ENCODE measurements at regions not wholly inside any gene's neighbourhood (a gene's known extent, or its start where the extent isn't known, plus 50 kb on each side); places are given as distances from the start of the nearest gene placed in this dataset.
"Not testable (repeated sequence)": the region's sequence is repeated elsewhere in the genome, so short reads cannot be mapped to it uniquely, and the experiment has no call there.

- ATAC-seq: no peak
Observed at GRCh38 chr17:16888413-16889087, 83.4 kb downstream of the TNFRSF13B start.

- no peak for ATAC-seq
Observed at GRCh38 chr17:16887523-16888095, 84.3 kb downstream of the TNFRSF13B start.

GRCh38 chr17:16886655-16887322, 85.1 kb downstream of the TNFRSF13B start:
- ATAC-seq: no peak

GRCh38 chr17:16885204-16885603, 86.7 kb downstream of the TNFRSF13B start:
- not testable (repeated sequence) for ATAC-seq

- ATAC-seq: not testable (repeated sequence)
Observed at GRCh38 chr17:16882926-16883265, 89.0 kb downstream of the TNFRSF13B start.

GRCh38 chr17:16882243-16882925, 89.5 kb downstream of the TNFRSF13B start:
- no peak for ATAC-seq

GRCh38 chr17:16881239-16881924, 90.5 kb downstream of the TNFRSF13B start:
- ATAC-seq: no peak

- ATAC-seq: no peak
Observed at GRCh38 chr17:16880843-16881230, 91.1 kb downstream of the TNFRSF13B start.

GRCh38 chr17:16880121-16880842, 91.6 kb downstream of the TNFRSF13B start:
- no peak for ATAC-seq

- no peak for ATAC-seq
Observed at GRCh38 chr17:16879686-16880085, 92.2 kb downstream of the TNFRSF13B start.

GRCh38 chr17:16878606-16879005, 93.3 kb downstream of the TNFRSF13B start:
- ATAC-seq: no peak

- no peak for ATAC-seq
Observed at GRCh38 chr17:16878084-16878483, 93.8 kb downstream of the TNFRSF13B start.

- ATAC-seq: no peak
Observed at GRCh38 chr17:16877099-16877498, 94.8 kb downstream of the TNFRSF13B start.

GRCh38 chr17:16875662-16876061, 96.3 kb downstream of the TNFRSF13B start:
- ATAC-seq: no peak

- ATAC-seq: not testable (repeated sequence)
Observed at GRCh38 chr17:16874216-16874615, 97.7 kb downstream of the TNFRSF13B start.

GRCh38 chr17:16873174-16874035, 98.5 kb downstream of the TNFRSF13B start:
- peak; percentile 64 for ATAC-seq

GRCh38 chr17:16872351-16873173, 99.4 kb downstream of the TNFRSF13B start:
- ATAC-seq: peak; percentile 8

GRCh38 chr17:16871446-16872190, 100.3 kb downstream of the TNFRSF13B start:
- not testable (repeated sequence) for ATAC-seq

Measured in esophagus mucosa (tissue), 1 donor.